Subcutaneous abdominal adipose tissue (tissue), 5 donors: ENCODE measurements at regions not wholly inside any gene's neighbourhood (a gene's known extent, or its start where the extent isn't known, plus 50 kb on each side); places are given as distances from the start of the nearest gene placed in this dataset.

Source experiments
- H3K27ac ChIP-seq: one replicate; pipeline ENCODE4 v1.7.0; 2013; ENCODE audit warnings: low read depth, mild to moderate bottlenecking, inconsistent platforms, low read length, moderate library complexity
- H3K27me3 ChIP-seq, 5 donors: one replicate each; pipeline ENCODE4 v1.7.0; 2013; ENCODE audit warnings: low read length in 5 of 5, inconsistent platforms in 1 of 5; ENCODE audit not compliant: control insufficient read depth in 5 of 5, insufficient read depth in 4 of 5
- H3K36me3 ChIP-seq, 5 donors: one replicate each; pipeline ENCODE4 v1.7.0; 2013; ENCODE audit warnings: low read length in 5 of 5; ENCODE audit not compliant: control insufficient read depth in 5 of 5, insufficient read depth in 5 of 5
- H3K4me1 ChIP-seq, 5 donors: one replicate each; pipeline ENCODE4 v1.7.0; 2013; ENCODE audit warnings: low read length in 5 of 5, mild to moderate bottlenecking in 3 of 5, moderate library complexity in 1 of 5; ENCODE audit not compliant: control insufficient read depth in 5 of 5, insufficient read depth in 5 of 5
- H3K4me3 ChIP-seq, 5 donors: one replicate each; pipeline ENCODE4 v1.7.0; 2013; ENCODE audit warnings: low read length in 5 of 5, low read depth in 1 of 5
- H3K9ac ChIP-seq, 5 donors: one replicate each; pipeline ENCODE4 v1.7.0; 2013; ENCODE audit warnings: low read length in 5 of 5, mild to moderate bottlenecking in 4 of 5, moderate library complexity in 3 of 5
- H3K9me3 ChIP-seq, 5 donors: one replicate each; pipeline ENCODE4 v1.7.0; 2013; ENCODE audit warnings: low read length in 5 of 5; ENCODE audit not compliant: control insufficient read depth in 5 of 5
- donor health status: healthy.
- donor health status: healthy.
- donor health status: healthy.
- donor health status: healthy.
- donor health status: healthy.

DNA sequence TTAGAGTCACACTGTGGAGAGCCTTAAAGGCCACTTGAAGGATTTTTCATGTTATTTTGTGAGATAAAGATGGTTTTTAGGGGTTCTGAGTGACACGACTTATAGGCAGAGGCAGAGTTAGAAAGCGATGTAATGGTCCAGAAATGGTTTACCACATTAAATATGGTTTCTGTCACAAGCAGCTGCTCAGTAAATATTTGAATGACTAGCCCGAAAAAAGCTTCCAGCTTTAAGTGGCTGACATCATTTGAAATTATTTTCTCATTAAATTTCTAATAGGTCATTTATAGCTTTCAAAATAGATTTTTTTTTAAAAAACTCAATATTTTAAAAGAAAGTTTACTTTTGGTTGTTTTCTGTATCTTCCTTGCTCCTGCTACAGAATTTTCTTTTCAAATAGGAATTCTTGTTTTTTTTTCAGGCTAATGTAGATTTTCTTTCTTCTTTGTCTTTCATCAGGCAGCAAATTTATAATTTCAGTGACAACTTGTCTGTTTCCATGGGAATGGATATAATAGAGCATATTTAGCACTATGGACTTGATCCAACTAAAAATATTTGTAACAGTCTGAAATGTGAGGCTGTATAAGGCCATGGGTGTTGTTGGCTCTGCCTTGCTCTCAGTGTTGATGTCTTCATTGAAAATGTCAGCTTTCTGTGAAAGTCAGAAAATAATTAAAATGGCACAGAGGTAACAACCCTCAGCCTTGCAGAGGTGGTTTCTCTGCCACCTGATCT, 700.0 kb downstream of the TMTC2 start:
- H3K4me1 ChIP-seq = no peaks in the 10 kb centered on the region
- H3K9ac ChIP-seq = no peak overlapping the region
- no peak overlapping the region for H3K4me3 ChIP-seq
- H3K36me3 ChIP-seq = no peaks in the 10 kb centered on the region
- H3K9me3 ChIP-seq = no peaks in the 10 kb centered on the region
- peaks cover 0 to 4% (median 0%) of the 10 kb centered on the region in 5 donors for H3K27me3 ChIP-seq
- H3K27ac ChIP-seq = no peak overlapping the region

DNA sequence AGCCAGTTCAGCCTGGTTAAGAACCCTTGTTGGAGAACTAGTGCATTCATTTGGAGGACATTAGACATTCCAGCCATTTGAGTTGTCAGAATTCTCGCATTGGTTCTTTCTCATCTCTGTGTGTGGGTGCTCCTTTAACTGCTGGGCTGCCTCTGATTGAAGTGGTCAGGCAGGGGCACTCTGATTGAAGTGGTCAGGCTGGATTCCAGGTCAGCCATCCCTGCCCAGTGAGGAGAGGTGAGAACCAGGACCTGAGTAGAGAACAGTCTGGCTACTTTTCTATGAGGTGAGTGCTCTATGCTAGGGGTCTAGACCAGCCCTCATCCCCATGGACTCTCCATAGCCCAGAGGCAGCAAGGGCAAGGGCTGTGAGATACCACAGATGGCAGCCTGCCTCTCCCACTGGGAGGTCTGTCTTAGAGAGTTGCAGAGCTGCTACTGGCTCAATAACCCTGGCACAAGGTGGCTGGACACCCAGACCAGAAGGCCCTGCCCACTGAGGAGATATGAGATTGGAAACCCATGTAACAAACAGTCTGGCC, 691.6 kb downstream of the TMTC2 start:
- Histone ChIP-seq H3K27me3 (no peaks in the 10 kb centered on the region), H3K4me3 (no peak overlapping the region), H3K27ac (no peak overlapping the region), H3K4me1 (no peaks in the 10 kb centered on the region), H3K36me3 (no peaks in the 10 kb centered on the region), H3K9me3 (peaks cover 0 to 4% (median 0%) of the 10 kb centered on the region in 5 donors), H3K9ac (no peak overlapping the region)

DNA sequence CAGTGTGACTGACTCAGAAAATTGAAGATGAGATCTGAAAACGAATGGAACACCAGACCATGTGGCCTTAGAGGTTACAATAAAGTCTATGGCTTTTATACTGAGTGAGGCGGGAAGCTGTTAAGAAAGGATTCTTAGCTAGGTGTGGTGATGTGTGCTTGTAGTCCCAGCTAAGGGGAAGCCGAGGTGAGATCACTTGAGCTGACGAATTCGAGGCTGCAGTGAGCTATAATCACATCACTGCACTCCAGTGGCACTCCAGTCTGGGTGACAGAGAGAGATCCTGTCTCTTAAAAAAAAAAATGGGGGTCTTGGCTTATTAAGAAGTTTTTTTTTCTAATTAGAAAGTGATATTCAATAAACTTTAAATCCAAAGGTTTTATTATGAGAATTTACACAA, 678.6 kb downstream of the TMTC2 start:
- no peak overlapping the region for H3K4me3 ChIP-seq
- H3K9ac ChIP-seq = no peak overlapping the region
- no peaks in the 10 kb centered on the region for H3K36me3 ChIP-seq
- H3K9me3 ChIP-seq = no peaks in the 10 kb centered on the region
- no peaks in the 10 kb centered on the region for H3K4me1 ChIP-seq
- no peaks in the 10 kb centered on the region for H3K27me3 ChIP-seq
- H3K27ac ChIP-seq = no peak overlapping the region

DNA sequence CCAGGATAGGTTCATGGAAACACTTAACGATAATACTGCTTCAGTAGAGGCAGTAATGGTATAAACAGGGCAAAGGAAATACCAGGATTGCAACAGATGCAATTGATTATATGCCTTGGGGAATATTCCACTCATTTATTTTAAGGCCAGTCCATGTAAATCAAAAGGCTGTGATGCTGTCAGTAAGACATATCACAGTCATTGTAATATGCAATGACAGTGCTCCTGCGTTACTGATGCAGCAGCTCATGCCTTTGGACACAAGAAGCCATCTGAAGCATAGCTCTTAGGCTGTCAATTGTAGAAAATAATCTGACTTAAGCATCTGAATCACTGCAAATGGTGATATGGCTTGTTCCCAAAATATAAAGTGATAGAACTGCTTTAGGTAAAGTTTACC, 674.8 kb downstream of the TMTC2 start:
- Histone ChIP-seq H3K27ac (no peak overlapping the region), H3K36me3 (no peaks in the 10 kb centered on the region), H3K27me3 (no peaks in the 10 kb centered on the region), H3K9me3 (no peaks in the 10 kb centered on the region), H3K4me1 (no peaks in the 10 kb centered on the region), H3K4me3 (no peak overlapping the region), H3K9ac (no peak overlapping the region)

DNA sequence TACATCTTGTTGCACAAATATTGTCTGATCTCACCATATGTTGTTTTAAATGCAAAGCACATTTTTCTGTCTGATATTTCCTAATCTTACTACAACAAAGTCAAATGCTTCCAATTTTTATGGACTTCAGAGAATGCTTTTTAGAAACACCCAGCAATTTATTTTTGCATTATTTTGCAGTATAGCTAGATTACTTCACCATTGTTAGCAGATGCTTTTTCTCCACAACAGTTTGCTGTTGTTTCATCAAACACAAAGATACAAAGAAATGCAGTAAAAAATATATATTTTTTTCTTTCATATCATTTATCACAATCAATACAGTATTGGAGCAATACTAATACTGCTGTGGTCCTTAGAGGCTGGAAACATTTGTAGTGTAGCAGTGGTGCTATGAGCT, 674.4 kb downstream of the TMTC2 start:
- no peak overlapping the region for H3K27ac ChIP-seq
- H3K4me1 ChIP-seq = no peaks in the 10 kb centered on the region
- H3K4me3 ChIP-seq = no peak overlapping the region
- H3K27me3 ChIP-seq = no peaks in the 10 kb centered on the region
- no peaks in the 10 kb centered on the region for H3K9me3 ChIP-seq
- no peak overlapping the region for H3K9ac ChIP-seq
- H3K36me3 ChIP-seq = no peaks in the 10 kb centered on the region

DNA sequence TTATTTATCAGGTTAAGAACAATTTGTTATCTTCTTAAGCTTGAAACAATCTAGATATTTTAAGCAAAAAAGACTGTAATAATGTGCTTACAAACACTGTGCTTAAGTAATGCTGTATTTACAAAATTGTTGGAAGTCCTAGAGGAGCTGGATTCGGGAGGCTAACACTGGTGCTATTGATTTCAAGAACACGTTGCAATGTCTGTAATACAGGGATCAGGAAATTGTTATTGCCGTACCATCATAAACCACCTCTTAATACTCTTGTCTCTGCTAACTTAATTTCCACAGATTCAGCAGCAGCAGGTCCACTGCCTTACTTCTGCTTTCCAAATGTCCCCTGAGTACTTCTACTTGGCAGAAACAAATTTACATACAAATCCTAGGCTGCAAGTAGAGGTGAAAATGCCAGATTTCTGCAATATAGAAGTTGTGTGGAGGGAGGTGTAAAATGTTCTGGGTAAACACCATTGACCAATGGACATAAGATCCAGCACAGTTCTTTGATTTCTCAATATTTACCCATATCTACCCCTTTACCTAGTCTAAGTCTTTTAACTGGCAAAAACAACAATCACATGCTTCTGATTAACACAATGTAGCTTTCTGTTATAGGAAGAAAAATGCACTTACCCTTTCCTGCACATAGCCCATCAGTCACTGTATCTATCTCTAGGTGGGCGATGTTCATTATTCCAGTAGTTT, 663.4 kb downstream of the TMTC2 start:
- no peaks in the 10 kb centered on the region for H3K9me3 ChIP-seq
- no peak overlapping the region for H3K9ac ChIP-seq
- no peak overlapping the region for H3K4me3 ChIP-seq
- H3K27ac ChIP-seq = no peak overlapping the region
- H3K36me3 ChIP-seq = no peaks in the 10 kb centered on the region
- no peaks in the 10 kb centered on the region for H3K27me3 ChIP-seq
- H3K4me1 ChIP-seq = peaks cover 0 to 7% (median 0%) of the 10 kb centered on the region in 5 donors

DNA sequence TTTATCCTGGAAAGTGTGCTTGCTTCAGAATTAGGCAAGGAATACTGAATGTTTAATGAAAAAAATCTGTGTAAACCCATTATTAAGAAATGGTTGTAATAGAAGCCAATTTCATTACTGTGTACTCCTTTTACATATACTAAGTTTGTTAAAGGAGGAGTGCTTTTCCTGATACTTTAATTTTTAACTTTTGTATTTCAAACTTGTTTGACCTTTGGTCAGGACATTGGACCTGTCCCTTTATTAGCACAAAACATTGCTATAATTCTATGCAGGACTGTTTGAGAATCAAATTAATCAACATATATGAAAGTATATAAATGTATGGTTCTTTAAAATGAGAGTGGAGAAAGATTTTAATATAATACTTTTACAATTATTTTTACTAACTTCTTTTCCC, 659.6 kb downstream of the TMTC2 start:
- Histone ChIP-seq H3K9me3 (no peaks in the 10 kb centered on the region), H3K4me1 (peaks cover 0 to 10% (median 0%) of the 10 kb centered on the region in 5 donors), H3K9ac (no peak overlapping the region), H3K27me3 (no peaks in the 10 kb centered on the region), H3K4me3 (no peak overlapping the region), H3K36me3 (no peaks in the 10 kb centered on the region), H3K27ac (no peak overlapping the region)

DNA sequence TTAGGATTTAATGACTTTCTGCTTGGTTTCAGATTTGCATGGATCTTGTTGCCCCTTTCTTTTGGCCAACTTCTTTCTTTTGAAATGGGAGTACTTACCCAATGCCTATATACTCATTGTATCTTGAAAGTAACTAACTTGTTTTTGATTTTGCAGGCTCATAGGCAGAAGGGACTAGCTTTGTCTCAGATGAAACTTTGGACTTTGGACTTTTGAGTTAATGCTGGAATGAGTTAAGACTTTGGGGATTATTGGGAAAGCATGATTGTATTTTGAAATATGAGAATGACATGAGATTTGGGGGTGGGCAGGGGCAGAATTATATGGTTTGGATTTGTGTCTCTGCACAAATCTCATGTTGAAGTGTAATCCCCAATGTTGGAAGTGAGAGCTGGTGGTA, 657.1 kb downstream of the TMTC2 start:
- Histone ChIP-seq H3K36me3 (no peaks in the 10 kb centered on the region), H3K27me3 (no peaks in the 10 kb centered on the region), H3K4me3 (no peak overlapping the region), H3K27ac (no peak overlapping the region), H3K9me3 (no peaks in the 10 kb centered on the region), H3K4me1 (peaks cover 0 to 3% (median 0%) of the 10 kb centered on the region in 5 donors), H3K9ac (no peak overlapping the region)

DNA sequence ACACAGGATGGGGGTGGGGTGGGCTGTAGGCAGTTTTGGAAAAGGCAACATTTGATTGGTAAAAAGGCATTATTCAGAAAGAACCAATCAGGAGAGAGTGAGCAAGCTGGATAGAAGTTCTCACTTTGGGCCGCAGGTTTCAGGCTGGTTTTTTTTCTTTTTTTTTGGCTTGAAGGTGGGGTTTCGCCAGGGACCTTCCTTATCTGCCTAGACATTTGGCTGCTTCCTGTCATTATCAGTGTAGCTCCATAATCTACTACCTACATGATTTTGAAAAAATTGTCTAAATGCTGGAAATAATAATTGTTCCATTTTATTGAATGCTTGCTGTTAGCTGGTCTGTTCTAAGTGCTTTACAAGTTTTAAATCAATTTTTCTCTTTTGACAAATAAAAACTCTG, 649.0 kb downstream of the TMTC2 start:
- H3K9ac ChIP-seq = no peak overlapping the region
- no peak overlapping the region for H3K4me3 ChIP-seq
- H3K4me1 ChIP-seq = no peaks in the 10 kb centered on the region
- no peak overlapping the region for H3K27ac ChIP-seq
- no peaks in the 10 kb centered on the region for H3K9me3 ChIP-seq
- no peaks in the 10 kb centered on the region for H3K27me3 ChIP-seq
- no peaks in the 10 kb centered on the region for H3K36me3 ChIP-seq

DNA sequence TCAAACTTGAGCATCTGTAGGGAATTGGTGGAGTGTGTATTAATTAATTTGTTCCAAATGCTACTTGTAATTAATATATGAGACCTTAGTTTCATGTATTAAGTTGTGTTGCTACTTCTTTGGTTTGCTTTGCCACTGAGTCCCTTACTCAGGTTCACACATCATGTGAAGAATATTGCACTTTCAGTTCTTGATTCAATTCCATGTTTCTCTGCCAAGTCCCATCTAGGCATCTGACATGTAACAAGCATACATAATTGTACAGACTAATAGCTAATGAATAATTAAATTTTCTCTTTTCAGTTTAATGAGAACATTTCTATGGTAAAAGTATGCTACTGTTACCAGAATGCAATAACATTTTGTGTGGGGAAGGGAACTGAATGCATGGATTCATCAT, 640.0 kb downstream of the TMTC2 start:
- Histone ChIP-seq H3K27me3 (no peaks in the 10 kb centered on the region), H3K36me3 (no peaks in the 10 kb centered on the region), H3K9ac (no peak overlapping the region), H3K4me1 (no peaks in the 10 kb centered on the region), H3K4me3 (no peak overlapping the region), H3K27ac (no peak overlapping the region), H3K9me3 (no peaks in the 10 kb centered on the region)
